ENCODE measurements at regions not wholly inside any gene's neighbourhood (a gene's known extent, or its start where the extent isn't known, plus 50 kb on each side); places are given as distances from the start of the nearest gene placed in this dataset.
"Not testable (repeated sequence)": the region's sequence is repeated elsewhere in the genome, so short reads cannot be mapped to it uniquely, and the experiment has no call there.

DNA sequence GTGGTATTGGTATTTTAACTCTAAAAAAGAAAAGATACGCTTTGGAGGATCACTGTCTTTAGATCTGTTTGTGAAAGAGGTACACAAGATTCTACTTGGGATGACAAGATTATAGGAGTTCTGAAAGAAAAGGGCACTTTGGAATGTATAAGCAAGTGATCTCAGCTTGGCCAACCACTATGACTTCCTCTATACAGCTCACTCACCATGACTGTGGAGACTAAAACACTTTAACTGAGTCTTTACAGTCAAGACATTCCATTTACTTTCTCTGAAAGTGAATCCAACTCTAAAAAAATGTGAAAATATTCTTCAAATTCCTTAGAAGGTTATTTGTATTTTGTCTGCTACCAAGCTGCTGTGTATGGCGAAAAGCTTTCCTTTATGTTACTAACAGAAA lies 181.7 kb upstream of the KCTD7 start:
- TF ChIP-seq, protein P1, sequence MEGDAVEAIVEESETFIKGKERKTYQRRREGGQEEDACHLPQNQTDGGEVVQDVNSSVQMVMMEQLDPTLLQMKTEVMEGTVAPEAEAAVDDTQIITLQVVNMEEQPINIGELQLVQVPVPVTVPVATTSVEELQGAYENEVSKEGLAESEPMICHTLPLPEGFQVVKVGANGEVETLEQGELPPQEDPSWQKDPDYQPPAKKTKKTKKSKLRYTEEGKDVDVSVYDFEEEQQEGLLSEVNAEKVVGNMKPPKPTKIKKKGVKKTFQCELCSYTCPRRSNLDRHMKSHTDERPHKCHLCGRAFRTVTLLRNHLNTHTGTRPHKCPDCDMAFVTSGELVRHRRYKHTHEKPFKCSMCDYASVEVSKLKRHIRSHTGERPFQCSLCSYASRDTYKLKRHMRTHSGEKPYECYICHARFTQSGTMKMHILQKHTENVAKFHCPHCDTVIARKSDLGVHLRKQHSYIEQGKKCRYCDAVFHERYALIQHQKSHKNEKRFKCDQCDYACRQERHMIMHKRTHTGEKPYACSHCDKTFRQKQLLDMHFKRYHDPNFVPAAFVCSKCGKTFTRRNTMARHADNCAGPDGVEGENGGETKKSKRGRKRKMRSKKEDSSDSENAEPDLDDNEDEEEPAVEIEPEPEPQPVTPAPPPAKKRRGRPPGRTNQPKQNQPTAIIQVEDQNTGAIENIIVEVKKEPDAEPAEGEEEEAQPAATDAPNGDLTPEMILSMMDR (IDR thresholded peaks at IDR 0.05), result not testable (repeated sequence)
- not testable (repeated sequence) for TF ChIP-seq POLR2A (IDR thresholded peaks at IDR 0.05)

Data from right lobe of liver (tissue), 4 donors.